ENCODE measurements at regions not wholly inside any gene's neighbourhood (a gene's known extent, or its start where the extent isn't known, plus 50 kb on each side); places are given as distances from the start of the nearest gene placed in this dataset.

DNA sequence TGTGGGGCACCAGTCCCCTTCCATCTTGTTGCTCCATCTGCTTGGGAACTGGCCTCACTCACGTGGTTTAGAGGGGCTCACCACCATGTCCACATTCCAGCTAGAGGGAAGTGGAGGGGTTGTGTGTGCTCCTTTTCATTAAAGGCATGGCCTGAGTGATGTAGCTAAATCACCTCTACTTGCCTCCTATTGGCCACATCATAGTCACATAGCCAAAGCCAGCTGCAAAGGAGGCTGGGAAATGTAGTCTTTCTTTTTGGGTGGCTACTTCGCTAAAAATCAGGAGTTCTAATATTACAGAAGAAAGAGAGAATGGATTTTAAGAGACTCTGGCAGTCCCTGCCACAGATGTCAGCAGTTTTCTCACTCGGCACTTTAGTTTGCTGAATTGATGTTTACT lies 63.0 kb upstream of the ALX4 start:
- Histone ChIP-seq H2AFZ (ENCODE audit: low read length) (no peak overlapping the region), H3K4me3 (replicated peaks in 1 of 4; ENCODE audit: control extremely low read depth in 1 of 4, insufficient read depth in 1 of 4, low read depth in 3 of 4, low read length in 4 of 4) (no peak overlapping the region), H3K4me1 (ENCODE audit: control insufficient read depth, extremely low read depth, insufficient read depth, low read length) (no peaks in the 10 kb centered on the region), H3K27me3 (ENCODE audit: control insufficient read depth, insufficient read depth, low read length) (no peaks in the 10 kb centered on the region), H3K27ac (ENCODE audit: insufficient read depth, low read length) (no peak overlapping the region), H3K4me2 (ENCODE audit: extremely low read depth, insufficient read depth, low read length) (no peak overlapping the region), H3K9ac (ENCODE audit: insufficient read depth, low read length) (no peak overlapping the region), H3K9me3 (ENCODE audit: control insufficient read depth, insufficient read depth, low read depth, low read length) (no peaks in the 10 kb centered on the region), H4K20me1 (ENCODE audit: control insufficient read depth, extremely low read depth, insufficient read depth, low read length) (no peaks in the 10 kb centered on the region), H3K36me3 (ENCODE audit: control insufficient read depth, insufficient read depth, low read length) (no peaks in the 10 kb centered on the region), H3K79me2 (ENCODE audit: control insufficient read depth, insufficient read depth, low read length) (no peaks in the 10 kb centered on the region)
- DNase-seq (ENCODE audit: low read depth in 2 of 2), result no peak
- TF ChIP-seq EZH2 (IDR thresholded peaks at IDR 0.05; ENCODE audit: low read length, missing control alignments), result no peak

DNA sequence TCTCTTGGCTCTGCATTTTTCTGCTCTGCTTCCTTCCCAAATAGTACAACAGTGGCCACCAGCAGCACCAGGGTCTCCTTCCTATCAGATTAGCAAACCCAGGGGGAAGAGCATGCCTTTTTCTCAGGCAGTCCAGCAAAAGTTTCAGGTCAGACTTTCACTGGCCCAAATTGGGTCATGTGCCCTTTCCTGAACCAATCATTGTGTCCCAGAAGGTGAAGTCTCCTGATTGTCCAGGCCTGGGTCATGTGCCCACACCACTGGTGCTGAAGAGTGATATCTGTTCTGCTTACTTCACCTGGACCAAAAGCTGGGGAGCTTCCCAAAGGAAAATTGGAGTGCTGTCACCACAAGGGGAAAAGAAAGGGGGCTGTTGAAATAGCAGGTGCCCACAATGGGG lies 64.1 kb upstream of the ALX4 start:
- no peak overlapping the region for H3K4me2 ChIP-seq (ENCODE audit: extremely low read depth, insufficient read depth, low read length)
- no peak overlapping the region for H3K4me3 ChIP-seq (replicated peaks in 1 of 4; ENCODE audit: control extremely low read depth in 1 of 4, insufficient read depth in 1 of 4, low read depth in 3 of 4, low read length in 4 of 4)
- DNase-seq (ENCODE audit: low read depth in 2 of 2), result no peak
- no peak overlapping the region for H3K9ac ChIP-seq (ENCODE audit: insufficient read depth, low read length)
- H3K36me3 ChIP-seq (ENCODE audit: control insufficient read depth, insufficient read depth, low read length), result no peaks in the 10 kb centered on the region
- no peaks in the 10 kb centered on the region for H3K4me1 ChIP-seq (ENCODE audit: control insufficient read depth, extremely low read depth, insufficient read depth, low read length)
- H3K9me3 ChIP-seq (ENCODE audit: control insufficient read depth, insufficient read depth, low read depth, low read length), result no peaks in the 10 kb centered on the region
- no peaks in the 10 kb centered on the region for H3K27me3 ChIP-seq (ENCODE audit: control insufficient read depth, insufficient read depth, low read length)
- H2AFZ ChIP-seq (ENCODE audit: low read length), result no peak overlapping the region
- H3K27ac ChIP-seq (ENCODE audit: insufficient read depth, low read length), result no peak overlapping the region
- no peaks in the 10 kb centered on the region for H3K79me2 ChIP-seq (ENCODE audit: control insufficient read depth, insufficient read depth, low read length)
- TF ChIP-seq, protein P1, sequence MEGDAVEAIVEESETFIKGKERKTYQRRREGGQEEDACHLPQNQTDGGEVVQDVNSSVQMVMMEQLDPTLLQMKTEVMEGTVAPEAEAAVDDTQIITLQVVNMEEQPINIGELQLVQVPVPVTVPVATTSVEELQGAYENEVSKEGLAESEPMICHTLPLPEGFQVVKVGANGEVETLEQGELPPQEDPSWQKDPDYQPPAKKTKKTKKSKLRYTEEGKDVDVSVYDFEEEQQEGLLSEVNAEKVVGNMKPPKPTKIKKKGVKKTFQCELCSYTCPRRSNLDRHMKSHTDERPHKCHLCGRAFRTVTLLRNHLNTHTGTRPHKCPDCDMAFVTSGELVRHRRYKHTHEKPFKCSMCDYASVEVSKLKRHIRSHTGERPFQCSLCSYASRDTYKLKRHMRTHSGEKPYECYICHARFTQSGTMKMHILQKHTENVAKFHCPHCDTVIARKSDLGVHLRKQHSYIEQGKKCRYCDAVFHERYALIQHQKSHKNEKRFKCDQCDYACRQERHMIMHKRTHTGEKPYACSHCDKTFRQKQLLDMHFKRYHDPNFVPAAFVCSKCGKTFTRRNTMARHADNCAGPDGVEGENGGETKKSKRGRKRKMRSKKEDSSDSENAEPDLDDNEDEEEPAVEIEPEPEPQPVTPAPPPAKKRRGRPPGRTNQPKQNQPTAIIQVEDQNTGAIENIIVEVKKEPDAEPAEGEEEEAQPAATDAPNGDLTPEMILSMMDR (conservative IDR thresholded peaks at IDR 0.05 in 1 of 2, IDR thresholded peaks at IDR 0.05 in 1 of 2; ENCODE audit: low read depth in 1 of 2, low read length in 2 of 2), result no peak
- TF ChIP-seq EZH2 (IDR thresholded peaks at IDR 0.05; ENCODE audit: low read length, missing control alignments), result no peak
- H4K20me1 ChIP-seq (ENCODE audit: control insufficient read depth, extremely low read depth, insufficient read depth, low read length), result no peaks in the 10 kb centered on the region

DNA sequence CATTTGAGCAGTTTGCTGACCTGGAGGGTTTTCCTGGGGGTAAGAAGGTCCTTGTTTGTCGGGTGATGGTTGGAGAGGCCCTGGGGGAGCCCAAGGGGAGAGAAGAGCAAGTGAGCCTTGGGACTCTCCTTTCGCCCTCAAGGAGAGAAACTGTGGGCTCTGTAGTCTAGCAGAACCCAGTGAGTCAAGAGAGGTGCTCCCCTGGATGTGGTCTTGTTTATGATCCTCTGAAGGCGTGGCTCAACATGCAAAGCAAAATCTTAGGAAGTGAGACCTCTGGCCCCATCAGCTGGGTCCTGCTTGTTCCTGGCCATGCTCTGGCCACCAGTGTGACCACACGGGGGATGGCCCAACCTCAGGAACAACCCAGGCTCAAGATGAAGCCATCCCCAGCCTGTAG lies 66.5 kb upstream of the ALX4 start:
- Histone ChIP-seq H3K4me3 (replicated peaks in 1 of 4; ENCODE audit: control extremely low read depth in 1 of 4, insufficient read depth in 1 of 4, low read depth in 3 of 4, low read length in 4 of 4) (no peak overlapping the region), H4K20me1 (ENCODE audit: control insufficient read depth, extremely low read depth, insufficient read depth, low read length) (no peaks in the 10 kb centered on the region), H3K9me3 (ENCODE audit: control insufficient read depth, insufficient read depth, low read depth, low read length) (no peaks in the 10 kb centered on the region), H3K4me2 (ENCODE audit: extremely low read depth, insufficient read depth, low read length) (no peak overlapping the region), H3K4me1 (ENCODE audit: control insufficient read depth, extremely low read depth, insufficient read depth, low read length) (no peaks in the 10 kb centered on the region), H3K36me3 (ENCODE audit: control insufficient read depth, insufficient read depth, low read length) (no peaks in the 10 kb centered on the region), H3K27ac (ENCODE audit: insufficient read depth, low read length) (no peak overlapping the region), H2AFZ (ENCODE audit: low read length) (no peak overlapping the region), H3K79me2 (ENCODE audit: control insufficient read depth, insufficient read depth, low read length) (no peaks in the 10 kb centered on the region), H3K27me3 (ENCODE audit: control insufficient read depth, insufficient read depth, low read length) (no peaks in the 10 kb centered on the region), H3K9ac (ENCODE audit: insufficient read depth, low read length) (no peak overlapping the region)
- no peak for DNase-seq (ENCODE audit: low read depth in 2 of 2)
- no peak for TF ChIP-seq EZH2 (IDR thresholded peaks at IDR 0.05; ENCODE audit: low read length, missing control alignments)
- TF ChIP-seq, protein P1 (conservative IDR thresholded peaks at IDR 0.05 in 1 of 2, IDR thresholded peaks at IDR 0.05 in 1 of 2; ENCODE audit: low read depth in 1 of 2, low read length in 2 of 2), result no peak

All from fibroblast of lung (primary cell).